Neuron (in vitro differentiated cells): ENCODE measurements at regions not wholly inside any gene's neighbourhood (a gene's known extent, or its start where the extent isn't known, plus 50 kb on each side); places are given as distances from the start of the nearest gene placed in this dataset.

Experiments used
- H2AFZ ChIP-seq: one replicate; pipeline ENCODE4 v1.6.1; 2013; ENCODE audit warnings: low read depth, mild to moderate bottlenecking, inconsistent platforms, low read length, moderate library complexity
- H3K27me3 ChIP-seq: one replicate; pipeline ENCODE4 v1.6.1; 2013; ENCODE audit warnings: low read length; ENCODE audit not compliant: insufficient read depth
- H3K36me3 ChIP-seq: one replicate; pipeline ENCODE4 v1.6.1; 2013; ENCODE audit warnings: low read length; ENCODE audit not compliant: insufficient read depth
- H3K4me1 ChIP-seq: one replicate; pipeline ENCODE4 v1.6.1; 2013; ENCODE audit warnings: low read length; ENCODE audit not compliant: insufficient read depth
- H3K4me3 ChIP-seq: 2 replicates; pipeline ENCODE4 v1.5.1; 2013; ENCODE audit warnings: mild to moderate bottlenecking, low read length, moderate library complexity
- H3K9me3 ChIP-seq: one replicate; pipeline ENCODE4 v1.6.1; 2013; ENCODE audit warnings: low read length

DNA sequence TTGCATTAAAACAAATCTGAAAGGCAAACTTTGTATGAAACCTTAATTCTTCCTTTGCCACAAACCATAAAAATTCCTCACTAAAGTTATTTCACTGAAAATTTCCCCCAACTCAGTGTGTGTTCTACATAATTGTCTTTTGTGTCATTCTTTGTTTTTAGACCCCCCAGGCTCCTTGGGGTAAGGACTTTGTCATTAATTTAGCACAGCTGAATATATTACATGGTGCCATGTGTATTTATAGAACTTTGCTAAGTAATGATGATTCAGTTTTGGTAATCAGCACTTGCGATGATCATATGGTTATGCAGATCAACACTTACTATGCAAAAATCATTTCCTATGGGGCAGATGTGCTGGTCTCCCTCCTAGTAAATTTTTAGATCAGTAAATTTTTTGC lies 712.1 kb upstream of the MEF2C start:
- no peak overlapping the region for H3K4me3 ChIP-seq
- no peaks in the 10 kb centered on the region for H3K27me3 ChIP-seq
- no peaks in the 10 kb centered on the region for H3K9me3 ChIP-seq
- H2AFZ ChIP-seq: no peak overlapping the region
- no peaks in the 10 kb centered on the region for H3K36me3 ChIP-seq
- H3K4me1 ChIP-seq: no peaks in the 10 kb centered on the region

- Histone ChIP-seq H3K27me3 (no peaks in the 10 kb centered on the region), H2AFZ (no peak overlapping the region), H3K9me3 (no peaks in the 10 kb centered on the region), H3K4me3 (no peak overlapping the region), H3K36me3 (no peaks in the 10 kb centered on the region), H3K4me1 (no peaks in the 10 kb centered on the region)
Observed at GRCh38 chr5:89584339-89584956, 701.5 kb upstream of the MEF2C start.

GRCh38 chr5:89583534-89583933 lies 700.5 kb upstream of the MEF2C start:
- Histone ChIP-seq H3K36me3 (no peaks in the 10 kb centered on the region), H3K4me1 (no peaks in the 10 kb centered on the region), H3K9me3 (no peaks in the 10 kb centered on the region), H3K27me3 (no peaks in the 10 kb centered on the region), H3K4me3 (no peak overlapping the region), H2AFZ (no peak overlapping the region)

DNA sequence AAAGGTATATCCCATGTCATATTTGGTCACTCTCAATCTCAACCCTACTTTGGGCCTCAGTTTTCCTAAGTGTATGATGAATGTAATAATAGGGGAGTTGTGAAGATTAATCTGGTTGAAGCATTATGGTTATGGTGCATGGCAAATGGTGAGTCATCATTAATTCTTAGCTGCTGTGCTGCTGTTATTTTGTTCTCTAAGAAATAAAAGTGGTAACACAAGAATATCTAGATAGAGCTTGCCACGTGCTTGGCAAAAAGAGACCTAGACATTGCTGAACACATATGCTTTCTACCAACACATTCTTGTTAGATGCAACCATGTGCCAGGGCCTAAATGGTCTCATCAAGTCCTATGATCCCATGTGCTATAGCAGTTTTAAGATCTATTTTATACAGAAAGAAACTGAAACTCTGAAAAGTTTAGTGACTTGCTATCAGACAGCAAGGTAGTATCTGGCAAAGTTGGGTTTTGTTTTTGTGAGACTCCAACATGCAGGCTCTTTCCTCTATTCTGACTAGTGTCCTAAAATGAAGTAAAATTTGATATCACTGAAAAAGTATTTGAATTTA lies 699.9 kb upstream of the MEF2C start:
- no peaks in the 10 kb centered on the region for H3K4me1 ChIP-seq
- no peaks in the 10 kb centered on the region for H3K9me3 ChIP-seq
- H3K36me3 ChIP-seq: no peaks in the 10 kb centered on the region

GRCh38 chr5:89580976-89581375 lies 698.0 kb upstream of the MEF2C start:
- H2AFZ ChIP-seq: no peak overlapping the region

More for the DNA sequence above, 699.9 kb upstream of the MEF2C start:
- Histone ChIP-seq H3K27me3 (no peaks in the 10 kb centered on the region), H3K4me3 (no peak overlapping the region), H2AFZ (no peak overlapping the region)

DNA sequence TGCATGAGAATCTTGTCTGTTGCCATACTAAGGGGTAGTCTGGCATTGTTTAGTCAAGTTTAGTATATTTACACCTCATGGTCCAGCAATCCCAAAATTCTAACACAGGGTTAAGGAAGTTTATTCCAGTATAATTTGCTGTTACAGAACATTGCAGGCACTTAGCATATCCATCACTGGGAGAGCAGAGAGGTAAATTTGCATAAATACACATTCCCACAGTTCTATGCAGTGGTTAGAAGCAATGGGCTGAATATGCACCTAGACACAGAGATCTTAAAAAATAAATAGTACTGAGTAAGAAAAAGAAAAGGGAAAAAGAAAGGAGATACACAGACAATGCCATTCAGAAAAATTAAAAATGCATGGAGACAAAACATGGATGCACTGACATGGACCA lies 692.3 kb upstream of the MEF2C start:
- Histone ChIP-seq H3K36me3 (no peaks in the 10 kb centered on the region), H2AFZ (no peak overlapping the region), H3K9me3 (no peaks in the 10 kb centered on the region), H3K4me1 (peaks cover 14% of the 10 kb centered on the region), H3K27me3 (no peaks in the 10 kb centered on the region), H3K4me3 (no peak overlapping the region)

More at GRCh38 chr5:89580976-89581375, 698.0 kb upstream of the MEF2C start:
- Histone ChIP-seq H3K4me1 (peaks cover 4% of the 10 kb centered on the region), H3K27me3 (no peaks in the 10 kb centered on the region), H3K4me3 (no peak overlapping the region), H3K36me3 (no peaks in the 10 kb centered on the region), H3K9me3 (no peaks in the 10 kb centered on the region)

DNA sequence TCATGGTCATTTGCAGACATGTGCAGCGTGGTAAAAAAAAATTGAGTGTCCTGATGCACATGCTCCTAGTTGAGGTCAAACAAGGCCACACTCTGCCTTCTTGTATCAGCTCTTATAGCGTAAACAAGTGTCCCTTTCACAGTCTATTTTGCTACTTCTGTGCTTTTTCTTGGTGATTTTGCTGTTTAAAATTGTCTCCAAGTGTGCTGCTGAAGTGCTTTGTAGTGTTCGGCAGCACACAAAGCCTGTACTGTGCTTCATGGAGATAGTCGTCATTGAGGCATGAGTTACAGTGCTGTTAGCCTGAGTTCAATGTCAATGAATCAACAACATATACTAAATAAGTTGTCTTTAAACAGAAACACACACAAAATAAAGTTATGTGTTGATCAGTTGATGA lies 690.4 kb upstream of the MEF2C start:
- peaks cover 17% of the 10 kb centered on the region for H3K4me1 ChIP-seq
- no peaks in the 10 kb centered on the region for H3K27me3 ChIP-seq
- no peak overlapping the region for H3K4me3 ChIP-seq
- no peaks in the 10 kb centered on the region for H3K36me3 ChIP-seq
- H2AFZ ChIP-seq: no peak overlapping the region
- no peaks in the 10 kb centered on the region for H3K9me3 ChIP-seq

DNA sequence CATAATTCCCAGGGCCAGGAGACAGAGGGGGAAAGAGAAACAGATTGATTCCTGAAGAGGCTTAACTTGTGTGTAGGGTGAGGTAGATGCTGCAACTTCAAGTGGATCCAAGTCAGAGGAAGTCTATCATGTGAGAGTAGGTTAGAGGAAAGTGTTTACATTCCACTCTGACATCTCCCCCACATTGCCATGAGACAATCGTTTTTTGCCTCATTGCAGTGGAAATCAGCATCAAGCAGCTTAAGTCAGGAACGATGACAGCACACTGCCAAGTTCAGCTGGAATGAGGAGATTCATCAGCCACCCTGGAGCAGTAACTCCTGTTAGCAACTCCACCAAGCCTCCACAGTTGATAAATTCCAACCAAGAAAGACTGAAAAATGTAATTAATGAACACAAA lies 689.7 kb upstream of the MEF2C start:
- H2AFZ ChIP-seq: no peak overlapping the region
- H3K36me3 ChIP-seq: no peaks in the 10 kb centered on the region
- no peaks in the 10 kb centered on the region for H3K27me3 ChIP-seq
- no peaks in the 10 kb centered on the region for H3K9me3 ChIP-seq
- no peak overlapping the region for H3K4me3 ChIP-seq
- peaks cover 17% of the 10 kb centered on the region for H3K4me1 ChIP-seq

- H3K9me3 ChIP-seq: no peaks in the 10 kb centered on the region
- no peaks in the 10 kb centered on the region for H3K36me3 ChIP-seq
- H2AFZ ChIP-seq: peak overlapping the region; percentile 43
- H3K4me3 ChIP-seq: no peak overlapping the region
- H3K27me3 ChIP-seq: no peaks in the 10 kb centered on the region
- peaks cover 14% of the 10 kb centered on the region for H3K4me1 ChIP-seq
Observed at GRCh38 chr5:89570557-89570956, 687.6 kb upstream of the MEF2C start.

DNA sequence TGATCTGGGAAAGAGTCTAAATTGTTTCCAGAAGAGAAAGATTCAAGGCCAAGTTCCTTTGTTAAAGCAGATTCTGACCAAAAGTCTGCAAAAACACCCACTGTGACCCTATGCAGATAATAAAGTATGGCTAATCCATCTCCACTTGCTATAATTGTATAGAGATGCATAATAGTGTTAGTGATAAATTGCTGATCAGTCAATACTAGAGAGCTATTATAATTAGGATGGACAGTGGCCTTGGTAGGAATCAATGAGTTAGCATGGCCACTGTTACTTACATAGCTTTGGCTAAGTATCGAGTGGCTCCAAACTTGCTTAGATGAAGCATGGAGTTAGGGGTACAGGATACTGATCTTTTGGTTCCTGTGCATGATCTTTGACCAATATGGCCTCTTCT lies 683.4 kb upstream of the MEF2C start:
- Histone ChIP-seq H3K4me1 (peaks cover 13% of the 10 kb centered on the region), H3K4me3 (no peak overlapping the region), H3K36me3 (no peaks in the 10 kb centered on the region), H3K27me3 (no peaks in the 10 kb centered on the region), H2AFZ (peak overlapping the region; percentile 10), H3K9me3 (no peaks in the 10 kb centered on the region)

- Histone ChIP-seq H3K4me1 (no peaks in the 10 kb centered on the region), H3K9me3 (no peaks in the 10 kb centered on the region), H3K27me3 (no peaks in the 10 kb centered on the region), H3K36me3 (no peaks in the 10 kb centered on the region), H2AFZ (no peak overlapping the region), H3K4me3 (no peak overlapping the region)
Observed at GRCh38 chr5:89560696-89561095, 677.7 kb upstream of the MEF2C start.

- Histone ChIP-seq H3K9me3 (no peaks in the 10 kb centered on the region), H3K36me3 (no peaks in the 10 kb centered on the region), H3K27me3 (no peaks in the 10 kb centered on the region), H2AFZ (no peak overlapping the region), H3K4me3 (no peak overlapping the region), H3K4me1 (no peaks in the 10 kb centered on the region)
Observed at GRCh38 chr5:89556215-89556913, 673.4 kb upstream of the MEF2C start.

DNA sequence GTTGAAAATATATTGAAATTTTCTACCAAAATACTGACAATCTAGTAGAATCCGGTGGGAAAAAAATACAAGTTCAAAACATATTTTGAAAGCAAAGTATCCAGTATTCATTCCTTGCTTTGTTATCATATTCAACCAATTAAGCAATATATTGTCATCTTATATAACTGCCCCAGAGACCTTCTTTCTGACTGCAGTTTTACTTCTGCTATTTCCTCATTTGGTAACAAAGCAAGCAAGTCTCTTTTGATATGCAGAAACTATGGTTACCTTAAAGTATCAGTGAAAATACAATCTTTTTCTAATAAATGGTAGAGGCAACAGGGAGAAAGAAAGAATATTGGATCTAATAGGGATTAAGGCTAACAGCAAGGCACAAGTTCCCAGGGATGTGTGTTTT lies 663.7 kb upstream of the MEF2C start:
- H3K4me1 ChIP-seq: peaks cover 26% of the 10 kb centered on the region
- H3K36me3 ChIP-seq: no peaks in the 10 kb centered on the region
- H2AFZ ChIP-seq: no peak overlapping the region
- no peaks in the 10 kb centered on the region for H3K27me3 ChIP-seq
- H3K9me3 ChIP-seq: no peaks in the 10 kb centered on the region
- H3K4me3 ChIP-seq: no peak overlapping the region
